ENCODE measurements at regions not wholly inside any gene's neighbourhood (a gene's known extent, or its start where the extent isn't known, plus 50 kb on each side); places are given as distances from the start of the nearest gene placed in this dataset.
"Not testable (repeated sequence)": the region's sequence is repeated elsewhere in the genome, so short reads cannot be mapped to it uniquely, and the experiment has no call there.

DNA sequence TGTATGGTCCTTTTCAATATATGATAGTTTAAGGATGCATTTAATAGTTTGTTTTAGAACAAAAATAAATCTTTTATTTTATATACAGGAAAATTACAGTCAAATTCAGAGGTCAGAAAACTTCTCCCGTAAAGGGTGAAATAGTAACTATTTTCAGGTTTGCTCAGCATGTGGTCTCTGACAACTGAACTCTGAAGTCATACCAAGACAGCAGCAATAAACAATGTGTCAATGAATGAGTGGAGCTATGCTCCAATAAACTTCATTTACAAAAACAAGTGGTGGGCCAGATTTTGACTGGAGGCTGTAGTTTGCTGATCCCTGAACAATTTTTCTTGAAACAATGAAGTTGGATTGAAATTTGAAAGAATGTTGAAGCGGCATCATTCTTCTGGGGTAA, 123.6 kb downstream of the ZNF248 start:
- DNase-seq: no peak

DNA sequence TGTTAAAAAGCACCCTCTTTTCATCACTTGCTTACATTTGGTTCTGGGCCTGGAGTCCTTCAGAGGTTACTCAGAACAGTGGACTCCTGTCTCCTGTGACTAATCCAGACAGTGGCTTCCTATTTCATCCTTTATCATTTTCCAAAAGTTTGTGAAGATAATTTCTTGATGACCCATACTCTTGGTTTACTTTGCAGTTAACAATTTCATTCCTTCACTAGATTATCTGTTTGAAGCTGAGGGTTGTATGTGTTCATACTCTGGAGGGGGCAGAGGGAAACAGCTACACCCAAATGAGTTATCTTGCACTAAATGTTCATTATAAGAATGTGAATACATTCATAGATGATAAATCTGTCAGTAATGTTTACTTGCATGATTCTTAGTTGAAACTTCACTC, 124.7 kb downstream of the ZNF248 start:
- DNase-seq: no peak

DNA sequence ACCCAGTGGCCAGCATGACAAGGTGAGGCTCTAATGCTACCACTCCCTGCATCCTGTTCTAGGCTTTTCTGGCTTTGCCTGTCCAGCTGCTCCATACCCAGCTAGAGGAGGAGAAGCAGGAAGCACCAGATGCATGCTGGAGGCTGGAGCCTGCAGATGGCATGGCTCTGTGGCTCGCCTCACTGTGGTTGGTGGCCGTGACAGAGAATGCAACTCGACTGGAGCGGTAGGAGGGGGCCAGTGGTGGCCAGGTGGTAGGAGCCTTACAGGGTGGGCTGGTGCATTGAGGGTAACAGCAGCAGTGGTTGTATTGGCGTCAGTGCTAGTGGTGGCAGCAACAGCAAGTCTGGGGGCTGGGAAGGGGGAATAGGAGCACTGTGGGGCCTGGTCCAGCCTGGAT, 128.6 kb downstream of the ZNF248 start:
- DNase-seq: no peak

DNA sequence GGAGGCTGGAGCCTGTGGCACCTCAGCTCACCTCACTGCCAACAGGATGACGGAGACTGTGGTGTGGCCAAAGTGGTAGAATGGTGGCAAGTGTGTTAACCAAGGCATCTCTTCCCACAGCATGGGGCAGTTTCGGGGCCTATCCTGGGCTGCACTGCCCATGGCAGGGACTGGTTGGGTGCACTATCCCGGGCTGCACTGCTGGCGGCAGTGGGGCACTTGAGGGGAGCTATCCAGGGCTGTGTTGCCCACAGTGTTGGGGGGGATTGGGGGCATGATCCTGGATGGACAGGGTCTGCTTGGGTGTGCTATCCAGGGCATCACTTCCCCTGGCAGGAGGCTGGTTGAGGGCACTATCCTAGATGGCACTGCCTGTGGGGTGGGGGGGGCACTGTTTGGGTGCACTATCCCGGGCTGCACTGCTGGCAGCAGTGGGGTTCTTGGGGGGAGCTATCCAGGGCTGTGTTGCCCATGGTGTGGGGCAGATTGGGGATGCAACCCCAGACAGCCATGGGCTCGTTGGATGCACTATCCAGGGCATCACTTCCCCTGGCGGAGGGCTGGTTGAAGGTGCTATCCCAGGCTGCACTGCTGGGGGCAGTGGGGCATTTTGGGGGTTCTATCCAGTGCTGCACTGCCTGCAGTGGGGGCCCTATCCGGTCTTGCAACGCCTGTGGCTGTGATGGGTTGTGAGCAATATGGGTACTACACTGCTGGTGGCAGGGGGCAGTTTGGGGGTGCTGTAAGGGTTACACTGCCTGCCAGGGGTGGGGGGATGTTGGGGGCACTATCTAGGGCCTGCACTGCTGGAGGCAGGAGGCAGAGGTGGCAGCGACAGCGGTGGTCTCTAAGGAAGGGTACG, 129.7 kb downstream of the ZNF248 start:
- DNase-seq: no peak

DNA sequence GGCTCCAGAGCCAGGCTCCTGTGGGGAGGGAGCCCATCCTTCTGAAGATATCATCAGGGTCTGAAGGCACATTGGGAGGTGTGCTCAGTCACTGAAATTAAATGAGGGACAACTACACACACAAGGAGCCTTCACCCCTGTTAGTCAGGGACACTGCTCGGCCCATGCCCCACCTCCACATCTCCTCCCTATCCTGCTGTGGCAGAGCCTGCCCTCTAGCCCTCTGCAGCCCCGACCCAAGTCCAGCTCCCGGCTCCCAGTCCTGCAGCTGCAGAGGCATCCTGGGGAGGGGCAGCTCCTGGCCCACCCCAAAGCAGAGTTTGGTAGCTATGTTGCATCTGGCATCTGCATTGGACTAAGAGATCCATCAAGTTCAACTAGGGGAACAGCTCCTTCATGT, 136.3 kb downstream of the ZNF248 start:
- DNase-seq: no peak

DNA sequence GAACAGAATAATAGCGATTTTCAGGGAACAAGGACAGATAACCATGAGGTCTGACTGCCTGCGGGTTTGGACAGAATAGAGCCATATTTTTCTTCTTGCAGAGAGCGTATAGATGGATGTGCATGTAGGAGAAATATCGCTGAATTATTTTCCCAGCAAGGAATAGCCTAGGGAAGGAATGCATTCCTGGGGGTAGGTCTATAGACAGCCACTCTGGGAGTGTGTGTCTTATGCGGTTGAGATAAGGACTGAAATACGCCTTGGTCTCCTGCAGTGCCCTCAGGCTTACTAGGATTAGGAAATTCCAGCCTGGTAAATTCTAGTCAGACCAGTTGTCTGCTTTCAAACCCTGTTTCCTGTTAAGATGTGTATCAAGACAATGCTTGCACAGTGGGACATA, 139.3 kb downstream of the ZNF248 start:
- DNase-seq: not testable (repeated sequence)

DNA sequence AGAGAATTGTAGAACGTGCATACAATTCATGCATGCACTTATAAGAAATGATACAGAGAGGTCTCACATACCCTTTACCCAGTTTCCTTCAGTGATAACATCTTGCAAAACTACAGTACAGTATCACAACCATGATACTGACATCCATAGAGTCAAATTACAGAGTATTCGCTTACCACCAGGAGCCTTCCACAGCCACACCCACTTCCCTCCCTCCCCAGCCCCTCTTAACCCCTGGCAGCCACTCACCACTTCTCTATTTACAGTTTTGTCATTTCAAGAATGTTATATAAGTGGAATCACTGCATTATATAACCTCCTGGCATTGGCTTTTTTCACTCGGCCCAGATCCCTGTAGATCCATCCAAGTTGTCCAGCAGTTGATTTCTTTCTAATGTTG, 143.8 kb downstream of the ZNF248 start:
- DNase-seq: peak; percentile 32

DNA sequence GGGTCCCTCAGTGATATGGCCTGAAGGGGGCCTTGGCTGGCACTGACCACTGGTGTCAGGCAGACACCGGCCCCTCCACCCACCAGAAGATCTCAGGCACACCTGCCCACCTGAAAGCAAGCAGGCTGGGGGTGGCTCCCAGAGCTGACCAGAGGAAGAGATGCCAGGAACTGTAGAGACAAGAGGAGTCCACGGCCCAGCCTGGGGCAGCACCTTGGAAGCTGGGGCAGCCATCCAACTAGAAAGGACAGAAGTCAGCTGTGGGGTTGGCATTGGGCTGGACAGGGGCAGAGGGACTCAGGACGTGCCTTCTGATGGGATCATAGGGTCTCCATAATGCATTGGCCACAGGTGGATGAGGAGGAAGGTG, 144.3 kb downstream of the ZNF248 start:
- no peak for DNase-seq

DNA sequence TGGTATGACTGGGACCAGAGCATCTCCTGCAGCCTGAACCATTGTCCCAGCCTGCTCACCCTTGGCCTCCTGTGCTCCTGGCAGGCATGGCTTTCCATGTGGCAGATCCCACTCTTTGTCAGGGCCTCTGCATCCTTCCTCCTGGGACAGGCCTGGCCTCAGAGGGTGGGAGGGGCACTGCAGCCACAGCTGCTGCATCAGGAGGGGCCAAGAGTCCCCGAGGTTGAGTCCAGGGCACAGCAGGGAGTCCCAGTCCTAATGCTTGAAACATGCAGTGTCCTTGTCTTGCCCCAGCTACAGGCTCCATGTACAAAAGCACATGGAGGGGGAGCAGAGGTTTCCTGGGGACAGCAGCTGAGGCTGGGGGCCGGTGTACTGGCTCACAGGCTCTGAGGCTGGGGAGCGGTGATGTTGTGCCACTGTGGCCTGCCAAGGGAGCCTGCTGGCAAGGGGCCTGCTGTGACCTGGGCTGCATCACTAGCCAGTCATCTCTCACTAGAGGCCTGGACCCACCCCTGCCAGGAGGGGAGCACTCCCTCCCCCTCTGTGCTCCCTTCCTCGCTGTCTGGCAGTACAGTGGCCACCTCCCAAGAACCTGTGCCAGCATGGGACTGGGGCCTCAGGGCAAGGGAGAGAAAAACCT, 144.8 kb downstream of the ZNF248 start:
- DNase-seq: no peak

DNA sequence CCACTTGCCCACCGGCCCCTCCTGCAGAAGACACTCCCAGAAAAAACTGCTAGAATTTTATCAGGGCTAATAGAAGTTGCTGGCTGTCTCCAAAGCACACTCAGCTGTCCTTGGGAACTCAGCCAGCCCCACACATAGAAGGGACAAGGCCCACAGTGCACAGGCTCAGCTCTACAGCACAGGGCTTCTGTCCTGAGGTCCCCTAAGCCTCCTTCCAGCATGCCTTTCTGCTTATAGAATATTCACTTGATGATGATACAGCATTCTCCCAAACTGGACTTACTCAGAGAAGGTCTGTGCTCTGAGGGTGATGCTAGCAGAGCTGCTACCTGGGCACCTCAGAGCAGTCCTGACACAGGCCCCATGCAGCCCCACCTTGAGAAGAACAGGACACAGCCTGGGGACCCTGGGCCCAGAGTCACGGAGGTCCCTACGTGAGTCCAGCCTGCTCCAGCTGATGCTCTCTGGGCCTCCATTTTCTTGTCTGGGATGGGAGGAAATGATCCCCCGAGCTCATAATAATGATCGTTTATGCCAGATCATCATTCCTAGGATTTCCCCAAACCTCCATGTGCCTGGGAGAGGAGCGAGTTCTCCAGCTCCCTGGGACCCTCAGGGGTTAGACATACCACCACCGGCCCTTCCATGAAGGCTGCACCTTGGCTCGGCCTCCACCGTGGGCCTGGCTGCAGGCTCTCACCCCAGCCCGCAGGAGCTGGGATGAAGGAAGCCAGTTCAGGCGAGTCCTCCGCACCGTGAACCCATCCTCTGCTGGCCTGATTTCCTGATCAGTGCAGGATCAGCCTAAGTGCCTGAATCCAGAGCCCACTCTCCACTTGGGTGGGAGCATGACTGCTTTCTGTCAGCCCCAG, 145.6 kb downstream of the ZNF248 start:
- no peak for DNase-seq

DNA sequence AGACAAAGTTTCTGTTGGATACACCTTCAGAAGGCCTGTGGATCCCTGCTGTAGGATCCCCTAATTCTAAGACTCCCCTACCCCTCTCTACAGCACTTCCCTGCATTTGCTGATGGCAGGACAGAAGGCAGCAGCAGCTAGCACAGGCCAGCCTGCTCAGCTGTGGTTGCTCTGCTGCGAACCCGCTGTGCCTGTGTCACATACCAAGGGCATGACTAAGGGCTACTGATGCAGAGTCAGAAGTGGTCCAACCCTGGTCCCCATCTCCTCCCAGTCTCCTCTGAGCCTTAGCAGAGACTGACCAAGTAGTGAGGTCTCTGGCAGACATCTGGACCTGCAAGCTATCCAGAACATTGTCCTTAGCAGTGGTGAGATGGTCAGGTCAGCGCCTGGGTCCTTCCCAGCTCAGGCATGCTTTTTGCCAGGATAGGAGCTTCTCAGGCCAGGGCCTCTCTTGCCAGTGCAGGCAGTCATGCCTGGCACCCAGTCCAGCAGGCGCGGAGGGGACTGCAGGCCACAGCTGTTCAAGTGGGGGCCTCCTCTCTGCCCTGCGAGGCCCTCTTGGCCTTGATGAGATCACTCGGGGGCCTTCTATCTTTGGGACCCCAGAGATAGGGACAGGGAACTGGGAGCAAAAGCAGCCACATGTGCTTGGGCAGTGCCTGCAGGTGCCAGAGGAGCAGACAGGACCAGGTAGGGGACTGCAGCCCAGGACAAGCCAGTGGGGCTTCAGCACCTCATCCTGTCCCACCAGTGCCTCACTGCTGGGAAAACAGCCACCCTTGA, 146.4 kb downstream of the ZNF248 start:
- no peak for DNase-seq

DNA sequence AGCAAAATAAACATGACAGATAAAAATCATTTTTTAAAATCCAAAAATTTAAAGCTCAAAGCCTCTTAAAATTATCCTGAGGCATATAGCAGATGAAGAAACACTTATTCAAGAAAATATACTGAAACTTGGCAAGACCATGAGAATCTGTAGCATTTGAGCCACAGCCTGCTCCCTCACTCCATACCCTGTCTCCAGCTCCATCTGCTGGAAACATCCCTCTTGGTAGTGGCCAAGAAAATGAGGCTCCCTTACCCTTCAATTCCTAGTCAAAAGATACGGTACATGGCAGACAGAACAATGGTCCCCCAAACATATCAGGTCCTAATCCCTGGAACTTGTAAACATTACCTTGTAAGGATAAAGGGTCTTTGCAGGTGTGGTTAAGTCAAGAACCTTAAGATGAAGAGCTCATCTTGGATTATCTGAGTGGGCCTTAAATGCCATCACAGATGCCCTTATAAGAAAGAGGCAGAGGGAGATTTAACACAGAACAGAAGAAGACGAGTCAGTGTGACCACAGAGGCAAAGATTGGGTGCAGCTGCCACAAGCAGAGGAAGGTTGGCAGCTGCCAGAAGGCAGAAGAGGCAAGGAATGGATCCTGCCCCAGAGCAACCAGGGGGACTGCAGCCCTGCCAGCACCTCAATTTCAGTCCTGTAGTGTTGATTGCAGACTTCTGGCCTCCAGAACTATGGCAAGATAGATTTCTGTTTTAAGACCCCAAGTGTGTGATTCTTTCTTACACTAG, 149.4 kb downstream of the ZNF248 start:
- DNase-seq: peak; percentile 13

DNA sequence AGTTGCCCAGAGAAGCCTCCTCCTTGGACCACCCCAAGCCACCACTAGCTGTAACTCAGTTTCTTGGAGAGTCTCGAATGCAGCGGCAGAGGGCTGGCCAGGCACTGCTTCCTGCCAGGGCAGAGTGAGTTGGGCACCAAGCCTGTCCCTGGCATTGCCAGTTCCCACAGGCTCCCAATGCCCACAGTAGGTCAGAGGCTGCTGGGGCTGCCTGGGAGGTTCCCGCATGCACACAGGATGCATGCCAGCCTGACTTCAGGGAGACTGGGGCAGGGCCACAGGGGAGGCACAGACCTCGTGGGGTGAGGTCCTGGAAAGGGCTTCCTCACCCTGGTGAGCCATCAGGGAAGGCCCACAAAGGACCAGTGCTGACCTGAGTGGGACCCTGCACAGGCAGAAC, 152.8 kb downstream of the ZNF248 start:
- no peak for DNase-seq

DNA sequence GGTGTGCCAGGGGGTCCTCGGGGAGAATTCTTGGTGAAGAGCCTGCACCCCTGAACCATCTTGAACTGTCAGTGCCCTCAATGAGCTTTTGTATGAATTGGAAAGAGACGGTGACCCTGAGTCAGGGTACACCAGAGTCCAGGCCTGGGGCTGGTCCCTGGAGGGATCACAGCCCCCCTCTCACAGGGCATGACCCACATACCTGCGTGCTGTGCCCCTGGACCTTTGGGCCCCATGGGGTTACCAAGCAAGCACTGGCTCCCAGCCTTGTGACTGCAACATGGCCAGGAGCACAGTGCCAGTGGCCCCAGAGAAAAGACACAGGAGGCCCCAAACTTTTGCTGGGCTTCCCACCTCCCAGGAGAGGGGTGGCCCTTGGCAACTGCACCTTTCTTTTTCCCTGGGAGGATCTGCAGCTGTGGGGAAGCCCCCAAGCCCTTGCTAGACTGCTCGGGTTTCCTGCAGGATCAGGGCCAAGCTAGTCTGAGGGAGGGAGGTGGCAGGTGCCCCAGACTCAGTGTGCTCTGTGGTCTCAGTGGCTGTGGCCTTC, 153.5 kb downstream of the ZNF248 start:
- DNase-seq: no peak

DNA sequence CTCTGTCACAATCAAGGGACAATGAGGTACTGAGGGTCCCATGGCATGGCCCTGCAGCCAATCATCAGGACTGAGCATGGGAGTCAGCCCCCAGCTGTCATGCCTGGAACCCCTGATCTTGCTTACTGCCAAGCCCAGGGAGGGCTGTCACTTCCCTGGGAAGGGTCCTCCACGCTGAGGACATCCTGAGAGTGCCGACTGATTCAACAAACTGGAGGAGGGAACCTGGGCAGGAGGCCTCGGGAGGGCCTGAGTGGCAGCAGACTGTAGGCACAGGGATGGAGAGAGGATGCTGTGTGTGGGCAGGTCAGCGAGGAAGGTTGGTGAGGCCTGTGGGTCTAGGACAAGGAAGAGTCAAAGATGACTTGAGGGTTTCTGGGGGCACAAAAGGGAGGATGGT, 154.3 kb downstream of the ZNF248 start:
- no peak for DNase-seq

DNA sequence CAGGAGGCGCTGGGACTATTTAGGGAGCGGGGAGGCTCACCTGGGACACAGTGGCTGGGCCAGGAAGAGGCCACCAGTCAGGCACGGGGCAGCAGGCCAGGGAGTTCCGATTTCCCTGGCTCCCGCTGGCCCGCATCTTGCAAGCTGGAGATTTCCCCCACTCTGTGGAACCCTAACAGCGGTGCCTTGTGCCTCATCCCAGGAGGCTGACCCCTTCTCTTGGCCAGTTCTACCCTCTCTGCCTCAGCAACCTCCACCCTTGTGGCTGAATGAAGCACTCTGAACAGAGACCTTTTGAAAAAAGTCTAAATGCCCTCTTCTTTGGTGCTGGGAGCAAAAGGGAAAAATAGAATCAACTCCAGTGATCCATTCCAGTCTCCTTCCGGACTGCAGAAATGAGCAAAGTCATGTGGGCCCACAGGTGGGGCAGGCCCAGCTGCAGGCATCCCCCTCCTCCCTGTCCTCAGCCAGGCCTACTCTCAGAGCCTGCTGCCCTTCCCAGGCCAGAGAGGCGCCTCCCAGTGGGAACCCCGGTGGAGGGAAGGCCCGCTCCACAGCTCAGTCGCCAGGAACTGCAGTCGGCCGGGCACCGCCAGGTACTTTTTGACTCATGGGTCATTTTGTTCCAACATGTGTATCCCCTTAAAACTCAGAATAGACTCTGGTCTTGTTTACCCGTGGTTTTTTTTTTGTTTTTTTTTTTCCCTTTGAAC, 155.5 kb downstream of the ZNF248 start:
- no peak for DNase-seq

DNA sequence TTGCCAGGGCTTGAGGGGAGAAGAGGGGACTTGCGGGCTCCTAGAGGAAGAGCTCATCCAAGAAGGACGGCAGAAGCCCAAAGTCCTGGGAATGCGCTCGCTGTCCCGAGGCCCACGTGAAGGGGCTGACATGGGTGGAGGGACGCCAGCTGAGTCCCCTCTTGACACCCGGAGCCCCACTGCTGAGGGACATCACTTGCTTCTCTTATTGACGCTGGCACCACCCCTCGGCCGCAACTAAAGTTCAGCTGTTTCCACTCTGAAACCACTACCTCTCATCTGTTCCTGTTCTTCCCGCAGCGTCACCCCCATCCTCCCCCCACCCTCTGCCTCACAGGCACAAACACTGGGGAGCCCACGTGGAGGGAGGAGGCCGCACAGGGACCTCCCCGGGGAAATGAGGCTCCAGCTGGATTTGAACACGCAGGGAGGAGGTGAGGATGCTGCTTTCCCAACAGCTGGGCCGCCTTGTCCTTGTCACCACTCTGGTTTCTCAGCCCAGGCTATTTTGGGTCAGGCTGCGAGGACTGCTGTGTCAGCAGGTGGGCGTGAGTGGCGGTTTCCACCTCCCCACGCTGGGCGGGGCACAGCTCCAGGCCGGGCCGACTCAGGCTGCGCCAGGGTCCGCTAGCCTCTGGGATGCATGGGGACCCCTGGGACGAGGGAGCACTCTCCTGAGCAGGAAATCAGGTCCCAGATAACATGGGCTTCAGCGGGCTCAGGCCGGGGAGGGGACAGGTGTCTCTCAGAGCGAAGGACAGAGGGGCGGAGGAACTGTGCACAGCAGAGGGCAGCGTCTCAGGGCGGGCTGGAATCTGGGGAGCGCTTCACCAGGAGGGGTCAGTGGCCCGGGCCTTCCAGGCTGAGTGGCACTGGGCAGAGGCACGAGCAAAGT, 156.3 kb downstream of the ZNF248 start:
- no peak for DNase-seq

DNA sequence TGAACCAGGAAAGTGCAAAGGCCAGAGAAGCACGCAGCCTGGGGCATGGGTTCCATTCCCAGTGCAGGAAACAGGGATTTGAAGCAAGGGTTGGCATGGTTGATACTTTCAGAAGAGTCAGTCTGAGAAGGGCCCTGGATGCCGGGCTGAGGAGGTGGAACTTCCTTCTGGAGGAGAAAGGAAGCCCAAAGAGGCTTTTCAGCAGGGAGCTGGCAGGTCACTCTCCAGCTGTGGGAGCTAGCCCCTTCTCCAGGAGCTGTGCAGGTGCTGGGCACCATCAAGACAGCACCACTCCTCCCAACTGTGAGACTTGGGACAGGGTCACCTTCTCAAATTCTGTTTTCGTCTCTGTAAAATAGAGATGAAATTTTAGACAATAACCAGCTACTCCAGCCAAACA, 169.8 kb downstream of the ZNF248 start:
- DNase-seq: no peak

DNA sequence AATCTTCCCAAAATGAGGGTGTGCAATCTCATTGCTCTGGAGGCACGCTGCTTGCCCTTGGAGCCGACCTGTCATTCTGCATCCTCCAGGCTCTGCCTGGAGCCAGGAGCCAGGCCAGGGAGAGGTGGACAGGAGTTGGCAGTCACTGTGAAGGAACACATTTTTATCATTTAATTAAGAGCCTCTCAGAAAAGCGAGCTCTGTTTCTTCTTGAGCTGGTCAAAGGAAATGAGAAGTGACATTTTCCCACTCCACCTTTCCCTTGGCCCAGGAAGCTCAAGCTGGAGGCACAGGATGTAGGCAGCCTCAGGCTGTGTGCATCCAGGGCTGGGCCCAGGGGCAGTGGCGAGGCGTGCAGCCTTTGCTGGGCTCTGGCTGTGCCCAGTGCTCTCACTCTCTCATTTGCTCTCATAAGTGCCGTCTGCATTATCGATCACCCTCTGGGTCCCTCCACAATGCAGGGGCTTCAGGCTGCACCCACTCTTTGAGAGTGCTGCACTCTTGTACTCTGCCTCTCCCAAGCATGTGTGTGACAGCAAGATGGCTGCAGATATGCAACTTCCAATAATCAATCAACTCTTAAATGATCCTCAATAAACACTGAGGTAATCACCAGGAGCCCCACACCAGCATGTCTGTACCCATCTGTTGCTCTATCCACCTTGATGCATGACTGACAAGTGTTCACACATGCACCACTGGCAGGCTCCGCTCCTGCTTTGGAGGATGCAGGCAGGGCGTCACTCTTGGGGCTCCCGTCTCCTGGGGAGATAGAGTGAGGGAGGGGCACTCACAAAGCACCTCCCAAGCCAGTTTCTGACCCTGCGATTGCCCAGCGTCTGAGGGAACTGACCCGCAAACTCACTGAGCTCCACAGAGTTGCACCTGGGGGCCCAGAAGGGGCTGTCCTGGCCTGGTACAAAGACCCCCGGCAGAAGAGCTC, 171.4 kb downstream of the ZNF248 start:
- DNase-seq: no peak

All from OCI-M1 (cell line).